SK-N-MC (cell line): ENCODE measurements at regions not wholly inside any gene's neighbourhood (a gene's known extent, or its start where the extent isn't known, plus 50 kb on each side); places are given as distances from the start of the nearest gene placed in this dataset.
"Not testable (repeated sequence)": the region's sequence is repeated elsewhere in the genome, so short reads cannot be mapped to it uniquely, and the experiment has no call there.

Source experiments
- DNase-seq: peaks from one replicate; pipeline ENCODE4 v3.0.0-alpha.2; 2011; ENCODE audit warnings: low read depth, low spot score
- H3K27ac ChIP-seq: fragments of 200-600 bp; sonication (generic); 2 replicates; pipeline ENCODE4 v1.5.1; 2016; ENCODE audit warnings: mixed run types
- H3K36me3 ChIP-seq: fragments of 200-600 bp; sonication (generic); 2 replicates; pipeline ENCODE4 v1.6.1; 2017; ENCODE audit warnings: antibody characterized with exemption, low read length, mixed read lengths; ENCODE audit not compliant: insufficient read depth
- H3K4me3 ChIP-seq: fragments of 200-600 bp; sonication (generic); 2 replicates; pipeline ENCODE4 v1.5.1; 2016
- H3K9ac ChIP-seq: fragments of 200-600 bp; sonication (generic); 2 replicates; pipeline ENCODE4 v1.8.0; 2017; ENCODE audit warnings: mixed run types, mixed read lengths; ENCODE audit not compliant: insufficient read length
- H3K9me3 ChIP-seq: fragments of 200-600 bp; sonication (generic); 2 replicates; pipeline ENCODE4 v1.6.1; 2017; ENCODE audit warnings: low read depth, mild to moderate bottlenecking, antibody characterized with exemption, low read length, moderate library complexity, mixed read lengths
- EZH2 ChIP-seq: fragments of 200-600 bp; sonication (generic); IDR thresholded peaks from one replicate; pipeline ENCODE4 v1.6.1; 2017; ENCODE audit warnings: antibody characterized with exemption
- FOXP2 ChIP-seq: optimal IDR thresholded peaks from 2 replicates; pipeline ENCODE3; 2011; ENCODE audit warnings: mild to moderate bottlenecking, moderate library complexity; ENCODE audit not compliant: insufficient read depth; ENCODE audit errors: extremely low read length, control extremely low read depth
- POLR2AphosphoS5 ChIP-seq: IDR thresholded peaks from 2 replicates; pipeline ENCODE4 v1.6.1; 2012; ENCODE audit warnings: mild to moderate bottlenecking, low read depth, low read length, borderline replicate concordance

- no peak for TF ChIP-seq POLR2AphosphoS5
- no peak for TF ChIP-seq FOXP2
- TF ChIP-seq EZH2 = no peak
- Histone ChIP-seq H3K27ac (no peak overlapping the region), H3K9me3 (no peaks in the 10 kb centered on the region), H3K36me3 (no peaks in the 10 kb centered on the region), H3K4me3 (no peak overlapping the region), H3K9ac (no peak overlapping the region)
- DNase-seq = no peak
These were observed 72.1 kb upstream of the TENM4 start for GRCh38 chr11:79512706-79513469.

GRCh38 chr11:79510960-79511359, 70.1 kb upstream of the TENM4 start:
- TF ChIP-seq EZH2 = no peak
- no peak for TF ChIP-seq POLR2AphosphoS5
- no peak for TF ChIP-seq FOXP2

GRCh38 chr11:79508461-79508860, 67.6 kb upstream of the TENM4 start:
- Histone ChIP-seq H3K4me3 (no peak overlapping the region), H3K27ac (no peak overlapping the region), H3K36me3 (no peaks in the 10 kb centered on the region), H3K9me3 (no peaks in the 10 kb centered on the region), H3K9ac (no peak overlapping the region)
- TF ChIP-seq POLR2AphosphoS5 (no peak), EZH2 (no peak), FOXP2 (no peak)
- no peak for DNase-seq

More at GRCh38 chr11:79510960-79511359, 70.1 kb upstream of the TENM4 start:
- Histone ChIP-seq H3K36me3 (no peaks in the 10 kb centered on the region), H3K9ac (no peak overlapping the region), H3K27ac (no peak overlapping the region), H3K4me3 (no peak overlapping the region), H3K9me3 (no peaks in the 10 kb centered on the region)
- no peak for DNase-seq

GRCh38 chr11:79507706-79508105, 66.9 kb upstream of the TENM4 start:
- no peaks in the 10 kb centered on the region for H3K36me3 ChIP-seq
- H3K9me3 ChIP-seq = no peaks in the 10 kb centered on the region
- no peak for DNase-seq
- no peak overlapping the region for H3K4me3 ChIP-seq
- no peak overlapping the region for H3K9ac ChIP-seq
- TF ChIP-seq POLR2AphosphoS5 = no peak
- TF ChIP-seq FOXP2 = no peak
- TF ChIP-seq EZH2 = no peak
- no peak overlapping the region for H3K27ac ChIP-seq

GRCh38 chr11:79506734-79507344, 66.0 kb upstream of the TENM4 start:
- TF ChIP-seq POLR2AphosphoS5 (no peak), EZH2 (no peak), FOXP2 (no peak)
- no peak overlapping the region for H3K4me3 ChIP-seq
- H3K36me3 ChIP-seq = no peaks in the 10 kb centered on the region
- no peaks in the 10 kb centered on the region for H3K9me3 ChIP-seq
- H3K9ac ChIP-seq = no peak overlapping the region
- DNase-seq = no peak
- H3K27ac ChIP-seq = no peak overlapping the region

GRCh38 chr11:79506124-79506523, 65.3 kb upstream of the TENM4 start:
- TF ChIP-seq EZH2 (no peak), FOXP2 (no peak), POLR2AphosphoS5 (no peak)
- no peak overlapping the region for H3K9ac ChIP-seq
- no peaks in the 10 kb centered on the region for H3K36me3 ChIP-seq
- no peak for DNase-seq
- no peaks in the 10 kb centered on the region for H3K9me3 ChIP-seq
- H3K27ac ChIP-seq = no peak overlapping the region
- H3K4me3 ChIP-seq = no peak overlapping the region

- H3K9ac ChIP-seq = no peak overlapping the region
- H3K4me3 ChIP-seq = no peak overlapping the region
- TF ChIP-seq EZH2 (no peak), FOXP2 (no peak), POLR2AphosphoS5 (no peak)
- H3K36me3 ChIP-seq = no peaks in the 10 kb centered on the region
- no peak overlapping the region for H3K27ac ChIP-seq
- DNase-seq = no peak
- H3K9me3 ChIP-seq = no peaks in the 10 kb centered on the region
These were observed 62.2 kb upstream of the TENM4 start for GRCh38 chr11:79503028-79503427.

- Histone ChIP-seq H3K36me3 (no peaks in the 10 kb centered on the region), H3K4me3 (no peak overlapping the region), H3K9ac (no peak overlapping the region), H3K27ac (no peak overlapping the region), H3K9me3 (no peaks in the 10 kb centered on the region)
- no peak for DNase-seq
- TF ChIP-seq EZH2 (no peak), POLR2AphosphoS5 (no peak), FOXP2 (no peak)
These were observed 60.9 kb upstream of the TENM4 start for GRCh38 chr11:79501707-79502106.

GRCh38 chr11:79499929-79500328, 59.1 kb upstream of the TENM4 start:
- H3K4me3 ChIP-seq, H3K9me3 ChIP-seq, H3K9ac ChIP-seq, H3K27ac ChIP-seq, DNase-seq, H3K36me3 ChIP-seq: not testable (repeated sequence)
